NT2/D1 (cell line): ENCODE measurements at regions not wholly inside any gene's neighbourhood (a gene's known extent, or its start where the extent isn't known, plus 50 kb on each side); places are given as distances from the start of the nearest gene placed in this dataset.
A peak's percentile ranks its signal among the peaks of the same experiment; 100 is the strongest.

Experiments used
- DNase-seq: peaks from one replicate; pipeline ENCODE4 v3.0.0-alpha.2; 2011; ENCODE audit warnings: low read depth, low spot score
- H3K27me3 ChIP-seq: 2 replicates; pipeline ENCODE4 v1.6.0; 2011; ENCODE audit warnings: mild to moderate bottlenecking; ENCODE audit not compliant: insufficient read length, insufficient read depth
- H3K36me3 ChIP-seq: 2 replicates; pipeline ENCODE4 v1.6.1; 2011; ENCODE audit warnings: mild to moderate bottlenecking, low read length, mixed read lengths; ENCODE audit not compliant: insufficient read depth, insufficient read length
- H3K4me1 ChIP-seq: 2 replicates; pipeline ENCODE4 v1.5.1; 2011; ENCODE audit not compliant: insufficient read depth, insufficient read length
- H3K4me3 ChIP-seq: 2 replicates; pipeline ENCODE4 v1.5.1; 2011; ENCODE audit warnings: low read depth; ENCODE audit not compliant: insufficient read length
- H3K9ac ChIP-seq: 2 replicates; pipeline ENCODE4 v1.6.0; 2011; ENCODE audit warnings: low read depth; ENCODE audit not compliant: insufficient read length
- H3K9me3 ChIP-seq: 2 replicates; pipeline ENCODE4 v1.5.1; 2011; ENCODE audit warnings: mild to moderate bottlenecking, low read length; ENCODE audit not compliant: insufficient read depth
- SUZ12 ChIP-seq: IDR thresholded peaks from 2 replicates; pipeline ENCODE4 v1.6.1; 2011; ENCODE audit not compliant: insufficient read length, insufficient read depth; ENCODE audit errors: extremely low read depth
- YY1 ChIP-seq: IDR thresholded peaks from 2 replicates; pipeline ENCODE4 v1.6.1; 2011; ENCODE audit not compliant: insufficient read length, insufficient read depth
- ZNF274 ChIP-seq: IDR thresholded peaks from 2 replicates; pipeline ENCODE4 v1.6.1; 2011; ENCODE audit warnings: mild to moderate bottlenecking, low read depth, low read length

- peak overlapping the region; percentile 42 for H3K9ac ChIP-seq
These were observed 74.4 kb upstream of the FBRSL1 start for GRCh38 chr12:132415327-132416120.

GRCh38 chr12:132414634-132415326 lies 75.2 kb upstream of the FBRSL1 start:
- H3K36me3 ChIP-seq, result no peaks in the 10 kb centered on the region
- no peaks in the 10 kb centered on the region for H3K9me3 ChIP-seq
- peak overlapping the region; percentile 42 for H3K9ac ChIP-seq
- peaks cover 12% of the 10 kb centered on the region for H3K4me1 ChIP-seq
- DNase-seq, result peak; percentile 48
- TF ChIP-seq YY1 (no peak), SUZ12 (no peak), ZNF274 (no peak)
- no peak overlapping the region for H3K4me3 ChIP-seq
- peaks cover 76% of the 10 kb centered on the region for H3K27me3 ChIP-seq

More at GRCh38 chr12:132415327-132416120, 74.4 kb upstream of the FBRSL1 start:
- H3K36me3 ChIP-seq, result no peaks in the 10 kb centered on the region
- DNase-seq, result no peak
- TF ChIP-seq YY1, result no peak
- H3K27me3 ChIP-seq, result peaks cover 76% of the 10 kb centered on the region
- no peak overlapping the region for H3K4me3 ChIP-seq
- H3K9me3 ChIP-seq, result no peaks in the 10 kb centered on the region
- peaks cover 12% of the 10 kb centered on the region for H3K4me1 ChIP-seq

- no peaks in the 10 kb centered on the region for H3K36me3 ChIP-seq
- peaks cover 12% of the 10 kb centered on the region for H3K4me1 ChIP-seq
- H3K9me3 ChIP-seq, result no peaks in the 10 kb centered on the region
- no peak overlapping the region for H3K9ac ChIP-seq
- H3K27me3 ChIP-seq, result peaks cover 76% of the 10 kb centered on the region
- TF ChIP-seq ZNF274, result no peak
- no peak for TF ChIP-seq SUZ12
- no peak overlapping the region for H3K4me3 ChIP-seq
- DNase-seq, result no peak
These were observed 75.9 kb upstream of the FBRSL1 start for GRCh38 chr12:132413931-132414588.

- Histone ChIP-seq H3K4me3 (no peak overlapping the region), H3K27me3 (peaks cover 74% of the 10 kb centered on the region), H3K9ac (no peak overlapping the region), H3K36me3 (no peaks in the 10 kb centered on the region), H3K9me3 (peaks cover 6% of the 10 kb centered on the region; the same call in 1 of the 2 replicates), H3K4me1 (peaks cover 12% of the 10 kb centered on the region)
- no peak for DNase-seq
- TF ChIP-seq YY1 (no peak), SUZ12 (no peak), ZNF274 (no peak)
These were observed 78.5 kb upstream of the FBRSL1 start for GRCh38 chr12:132411457-132411856.

- Histone ChIP-seq H3K9me3 (peaks cover 6% of the 10 kb centered on the region; the same call in 1 of the 2 replicates), H3K27me3 (peaks cover 74% of the 10 kb centered on the region), H3K4me1 (peaks cover 12% of the 10 kb centered on the region), H3K36me3 (no peaks in the 10 kb centered on the region), H3K4me3 (no peak overlapping the region), H3K9ac (no peak overlapping the region)
- TF ChIP-seq ZNF274 (no peak), SUZ12 (no peak), YY1 (no peak)
- no peak for DNase-seq
These were observed 79.1 kb upstream of the FBRSL1 start for GRCh38 chr12:132410849-132411248.

- Histone ChIP-seq H3K9me3 (peaks cover 6% of the 10 kb centered on the region; the same call in 1 of the 2 replicates), H3K36me3 (no peaks in the 10 kb centered on the region), H3K9ac (no peak overlapping the region), H3K4me1 (peaks cover 8% of the 10 kb centered on the region), H3K27me3 (peaks cover 74% of the 10 kb centered on the region), H3K4me3 (no peak overlapping the region)
- TF ChIP-seq ZNF274 (no peak), SUZ12 (no peak), YY1 (no peak)
- no peak for DNase-seq
These were observed 79.7 kb upstream of the FBRSL1 start for GRCh38 chr12:132410296-132410625.
